Gastrocnemius medialis (tissue), 4 donors: ENCODE measurements at regions not wholly inside any gene's neighbourhood (a gene's known extent, or its start where the extent isn't known, plus 50 kb on each side); places are given as distances from the start of the nearest gene placed in this dataset.

Experiments used
- ATAC-seq, 2 donors: fragments of 150-250 bp; one replicate each; pipeline ENCODE4 v1.9.1; 2016
- DNase-seq, 2 donors: peaks; one replicate each; pipeline ENCODE4 v3.0.0-alpha.2; 2019
- H3K27ac ChIP-seq, 4 donors: fragments of 200-600 bp; sonication (generic); 1 replicate in 1 of 4; 2 replicates in 3 of 4; pipeline ENCODE4 v1.5.1; 2016 to 2018; ENCODE audit warnings: mild to moderate bottlenecking in 2 of 4, moderate library complexity in 1 of 4
- H3K27me3 ChIP-seq, 3 donors: fragments of 200-600 bp; sonication (generic) in 2 of 3; 1 replicate in 1 of 3; 2 replicates in 2 of 3; pipeline versions ENCODE4 v1.5.1 to v1.6.0; 2016 to 2019; ENCODE audit warnings: mild to moderate bottlenecking in 1 of 3, moderate library complexity in 1 of 3
- H3K36me3 ChIP-seq, 2 donors: fragments of 200-600 bp; sonication (generic) in 1 of 2; one replicate each; pipeline ENCODE4 v1.5.1; 2017 to 2018
- H3K4me1 ChIP-seq, 2 donors: fragments of 200-600 bp; sonication (generic) in 1 of 2; one replicate each; pipeline ENCODE4 v1.5.1; 2016 to 2017; ENCODE audit warnings: mild to moderate bottlenecking in 2 of 2
- H3K4me3 ChIP-seq, 4 donors: fragments of 200-600 bp; sonication (generic) in 3 of 4; 1 replicate in 1 of 4; 2 replicates in 3 of 4; pipeline ENCODE4 v1.5.1; 2016 to 2019; ENCODE audit warnings: mild to moderate bottlenecking in 2 of 4
- H3K9me3 ChIP-seq, 3 donors: fragments of 200-600 bp; sonication (generic) in 2 of 3; 1 replicate in 1 of 3; 2 replicates in 2 of 3; pipeline ENCODE4 v1.5.1; 2016 to 2019
- CTCF ChIP-seq, 5 experiments: fragments of 450-650 bp in 3 of 5; fragments of 200-600 bp in 2 of 5; sonication (generic) in 2 of 5; IDR thresholded peaks in 4 of 5; conservative IDR thresholded peaks in 1 of 5; 1 replicate in 4 of 5; 2 replicates in 1 of 5; pipeline ENCODE4 v1.5.1; 2016 to 2019; ENCODE audit warnings: antibody characterized with exemption in 5 of 5, mild to moderate bottlenecking in 3 of 5, moderate library complexity in 3 of 5
- POLR2A ChIP-seq, 2 donors: fragments of 450-650 bp; IDR thresholded peaks; one replicate each; pipeline ENCODE4 v1.6.1; 2017; ENCODE audit warnings: antibody characterized with exemption in 2 of 2, mild to moderate bottlenecking in 2 of 2, moderate library complexity in 2 of 2
- in situ Hi-C, 4 donors: fragments of 200-750 bp; cut with MboI; loops; one replicate each; pipeline versions ENCODE4 v1.15.0 to v1.8.0; 2017; ENCODE audit warnings: low sequenced_read_pairs in 4 of 4
- intact Hi-C: fragments of 100-400 bp; cut with DNase I; formaldehyde crosslinking; loops from one replicate; pipeline ENCODE4 v1.15.1; 2023; ENCODE audit warnings: low total_unique reads

DNA sequence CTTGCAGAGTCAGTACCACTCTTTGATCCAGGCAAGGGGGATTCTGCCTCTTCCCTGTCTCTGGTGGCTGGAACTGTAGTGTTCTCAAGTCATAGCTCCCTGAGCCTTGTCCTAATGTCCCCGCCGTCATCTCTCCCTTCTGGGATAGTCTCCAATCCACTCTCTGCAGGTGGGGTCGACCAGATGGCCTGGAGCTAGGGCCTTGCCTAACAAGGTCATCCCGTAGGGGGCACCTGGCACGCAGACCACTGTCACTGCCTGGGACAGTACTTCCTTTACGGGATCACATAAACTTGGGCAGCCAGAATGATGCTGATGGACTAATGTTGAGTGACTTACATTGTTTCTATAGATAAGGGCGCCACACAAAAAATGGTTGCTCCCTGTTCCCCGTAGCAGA, 118.9 kb upstream of the SLC22A23 start:
- no peak for DNase-seq
- no peak for ATAC-seq
- H3K9me3 ChIP-seq = no peaks in the 10 kb centered on the region
- no peak overlapping the region for H3K4me3 ChIP-seq
- H3K36me3 ChIP-seq = no peaks in the 10 kb centered on the region
- in situ Hi-C loops = no loop called here
- no peak for TF ChIP-seq POLR2A (IDR thresholded peaks at IDR 0.05)
- TF ChIP-seq CTCF (IDR thresholded peaks at IDR 0.05 in 4 of 5, conservative IDR thresholded peaks at IDR 0.05 in 1 of 5) = no peak
- intact Hi-C loops = no loop called here
- H3K4me1 ChIP-seq = no peaks in the 10 kb centered on the region
- no peak overlapping the region for H3K27ac ChIP-seq
- H3K27me3 ChIP-seq = no peaks in the 10 kb centered on the region

DNA sequence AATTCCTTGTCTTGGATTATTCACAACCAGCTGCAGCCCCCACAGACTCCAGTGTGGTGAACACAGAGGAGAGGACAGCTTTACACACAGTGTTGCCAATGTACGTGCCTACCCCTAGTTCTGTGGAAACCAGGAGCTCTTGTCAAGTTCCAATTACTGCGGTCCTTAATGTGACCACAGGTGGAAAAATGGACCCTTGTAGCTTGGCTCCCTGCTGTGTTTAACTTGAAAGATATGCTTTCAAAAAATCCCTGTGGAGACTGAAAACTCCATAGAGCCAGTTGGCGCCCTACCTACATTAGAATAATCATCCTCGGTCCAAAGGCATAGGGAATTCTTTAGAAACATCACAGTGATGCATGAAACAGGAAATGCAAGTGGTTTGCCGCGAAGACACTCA, 118.3 kb upstream of the SLC22A23 start:
- ATAC-seq (no peak), DNase-seq (no peak)
- H3K36me3 ChIP-seq = no peaks in the 10 kb centered on the region
- no peaks in the 10 kb centered on the region for H3K4me1 ChIP-seq
- H3K4me3 ChIP-seq = no peak overlapping the region
- intact Hi-C loops (no loop called here), in situ Hi-C loops (no loop called here)
- no peak overlapping the region for H3K27ac ChIP-seq
- no peaks in the 10 kb centered on the region for H3K27me3 ChIP-seq
- no peak for TF ChIP-seq POLR2A (IDR thresholded peaks at IDR 0.05)
- H3K9me3 ChIP-seq = no peaks in the 10 kb centered on the region

- no peaks in the 10 kb centered on the region for H3K27me3 ChIP-seq
- H3K4me1 ChIP-seq = no peaks in the 10 kb centered on the region
- H3K9me3 ChIP-seq = no peaks in the 10 kb centered on the region
- no peak for DNase-seq
- intact Hi-C loops (no loop called here), in situ Hi-C loops (no loop called here)
- no peaks in the 10 kb centered on the region for H3K36me3 ChIP-seq
- no peak overlapping the region for H3K27ac ChIP-seq
- ATAC-seq = no peak
- no peak for TF ChIP-seq POLR2A (IDR thresholded peaks at IDR 0.05)
- no peak for TF ChIP-seq CTCF (IDR thresholded peaks at IDR 0.05 in 4 of 5, conservative IDR thresholded peaks at IDR 0.05 in 1 of 5)
- no peak overlapping the region for H3K4me3 ChIP-seq
Observed at GRCh38 chr6:3573670-3574069, 116.8 kb upstream of the SLC22A23 start.

DNA sequence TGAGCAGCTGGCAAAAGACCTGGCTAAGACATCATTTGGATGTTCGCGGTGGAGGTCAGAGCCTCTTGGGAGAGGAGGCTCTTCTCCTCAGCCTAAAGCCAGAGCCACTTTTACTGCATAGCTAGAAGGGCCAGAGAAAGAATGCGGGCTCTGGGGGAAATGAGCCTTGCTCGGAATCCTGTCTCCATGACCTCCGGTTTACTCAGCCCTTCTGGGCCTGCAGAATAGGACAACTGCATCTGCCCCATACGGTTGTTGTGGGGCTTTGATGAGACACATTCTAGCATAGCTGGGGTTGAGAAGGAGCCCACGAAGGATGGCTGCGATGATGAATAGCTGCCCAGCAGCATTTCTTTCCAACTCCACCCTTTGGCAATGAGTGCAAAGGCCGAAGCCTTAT, 115.0 kb upstream of the SLC22A23 start:
- no peaks in the 10 kb centered on the region for H3K9me3 ChIP-seq
- H3K36me3 ChIP-seq = no peaks in the 10 kb centered on the region
- no peak for TF ChIP-seq POLR2A (IDR thresholded peaks at IDR 0.05)
- no peak for TF ChIP-seq CTCF (IDR thresholded peaks at IDR 0.05 in 4 of 5, conservative IDR thresholded peaks at IDR 0.05 in 1 of 5)
- no peaks in the 10 kb centered on the region for H3K27me3 ChIP-seq
- in situ Hi-C loops = no loop called here
- no peaks in the 10 kb centered on the region for H3K4me1 ChIP-seq
- intact Hi-C loops = no loop called here
- no peak for DNase-seq
- H3K4me3 ChIP-seq = no peak overlapping the region
- no peak for ATAC-seq
- no peak overlapping the region for H3K27ac ChIP-seq

GRCh38 chr6:3571250-3571681, 114.4 kb upstream of the SLC22A23 start:
- Histone ChIP-seq H3K4me3 (no peak overlapping the region), H3K4me1 (no peaks in the 10 kb centered on the region), H3K36me3 (no peaks in the 10 kb centered on the region), H3K9me3 (no peaks in the 10 kb centered on the region), H3K27ac (no peak overlapping the region), H3K27me3 (no peaks in the 10 kb centered on the region)
- TF ChIP-seq CTCF (IDR thresholded peaks at IDR 0.05 in 4 of 5, conservative IDR thresholded peaks at IDR 0.05 in 1 of 5) (no peak), POLR2A (IDR thresholded peaks at IDR 0.05) (no peak)
- no peak for DNase-seq
- ATAC-seq = no peak
- in situ Hi-C loops (no loop called here), intact Hi-C loops (no loop called here)
